ENCODE measurements at regions not wholly inside any gene's neighbourhood (a gene's known extent, or its start where the extent isn't known, plus 50 kb on each side); places are given as distances from the start of the nearest gene placed in this dataset.

DNA sequence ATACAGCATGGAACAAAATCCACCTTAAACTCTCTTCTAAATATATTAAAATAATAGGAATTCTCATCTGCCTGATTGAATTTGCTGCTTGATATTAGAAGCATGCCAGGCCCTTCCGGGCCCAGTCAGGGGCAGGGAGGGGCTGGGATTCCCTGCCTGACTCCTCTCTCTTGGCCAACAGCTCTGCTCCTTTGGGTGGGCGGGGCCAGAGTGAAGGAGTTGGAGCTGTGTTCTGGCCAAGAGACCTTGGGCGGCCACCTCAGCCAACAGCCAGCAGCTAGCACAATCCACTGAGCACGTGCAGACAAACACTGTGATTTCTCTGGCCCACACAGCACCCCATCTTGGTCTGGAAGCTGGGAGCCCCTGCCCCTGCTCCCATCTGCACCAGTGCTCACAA is 140.3 kb downstream of the PJA1 start:
- no peak for DNase-seq

DNA sequence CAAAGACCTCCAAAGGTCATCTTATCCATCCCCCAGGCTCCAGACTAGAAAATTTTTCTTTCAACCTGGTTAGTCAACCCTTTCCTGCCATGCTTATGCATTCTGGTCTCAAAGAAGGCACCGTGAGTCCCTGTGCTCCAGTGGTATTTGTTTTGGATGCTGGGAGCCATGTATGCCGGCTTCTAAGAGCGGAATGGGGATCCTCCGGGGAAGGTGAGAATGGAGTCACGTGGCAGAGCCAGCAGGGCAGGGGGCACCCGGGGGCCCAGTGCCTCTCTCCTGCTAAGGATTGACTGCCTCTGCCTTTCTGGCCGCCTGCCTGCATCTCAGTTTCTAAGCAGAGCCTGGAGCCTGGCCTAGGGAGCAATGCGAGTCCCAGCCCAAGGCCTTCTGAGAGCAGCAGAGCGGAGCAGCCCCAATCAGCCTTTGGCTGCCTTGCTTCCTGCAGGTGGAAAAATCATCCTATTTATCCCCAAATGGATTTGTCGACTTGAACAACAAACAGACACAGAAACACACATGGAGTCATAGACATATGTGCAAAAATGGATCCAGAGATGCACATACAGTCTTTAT is 141.0 kb downstream of the PJA1 start:
- DNase-seq: no peak

DNA sequence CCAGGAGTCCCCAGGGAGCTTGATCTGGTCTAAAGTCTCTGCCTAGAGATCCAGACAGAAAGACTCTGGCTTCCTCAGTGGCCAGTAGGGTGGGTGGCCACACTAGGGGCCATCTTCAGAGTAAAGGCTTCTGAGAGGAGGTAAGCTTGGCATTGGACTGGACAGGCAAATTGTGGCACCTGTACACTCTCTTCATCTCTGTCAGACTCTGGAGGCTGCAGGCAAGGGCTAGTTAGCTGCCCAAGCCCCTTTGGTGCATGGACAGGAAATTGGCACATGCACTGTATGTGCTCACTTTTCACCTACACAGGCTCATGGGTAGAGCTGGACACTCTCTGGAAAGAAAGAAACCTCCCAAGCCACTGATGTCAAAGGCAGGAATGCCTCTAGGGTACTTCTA is 142.8 kb downstream of the PJA1 start:
- DNase-seq: no peak

DNA sequence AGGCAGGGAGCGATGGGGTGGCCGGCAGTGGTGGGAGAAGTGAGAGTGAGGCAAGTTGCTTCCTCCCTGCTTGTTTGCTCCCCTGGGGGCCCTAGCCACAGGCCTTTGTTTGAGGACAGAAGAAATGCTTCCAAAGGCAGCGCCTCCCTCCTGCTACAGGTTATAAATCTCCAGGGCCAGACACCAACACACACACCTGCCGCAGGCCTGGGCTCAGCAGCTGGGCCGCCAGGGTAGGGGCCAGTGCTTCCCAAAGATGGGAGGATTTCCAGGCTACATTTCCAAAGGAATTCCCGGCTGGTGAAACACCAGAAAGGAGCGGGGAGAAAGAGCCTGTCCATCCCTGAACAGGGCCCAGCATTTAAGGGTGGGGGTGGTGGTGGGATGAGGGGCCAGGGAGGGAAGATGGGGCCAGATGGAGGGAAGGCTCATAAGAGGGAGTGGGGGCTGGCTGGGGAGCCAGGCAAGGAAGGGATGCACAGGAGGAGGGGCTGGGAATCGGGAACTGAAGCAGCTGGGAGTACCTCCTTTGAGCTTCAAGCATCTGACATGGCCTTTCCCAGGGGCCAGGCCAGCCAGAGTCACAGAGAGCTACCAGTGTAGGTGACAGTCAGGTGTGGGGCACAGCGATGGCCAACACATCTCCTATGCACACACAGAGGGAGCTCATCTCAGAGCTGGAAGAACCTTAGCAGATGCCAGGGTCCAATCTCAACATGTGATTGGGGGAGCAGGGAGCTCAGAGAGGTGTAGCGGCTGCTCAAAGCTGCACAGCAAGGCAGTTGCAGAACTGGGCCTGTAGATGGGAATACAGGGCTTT is 143.9 kb downstream of the PJA1 start:
- DNase-seq: no peak

DNA sequence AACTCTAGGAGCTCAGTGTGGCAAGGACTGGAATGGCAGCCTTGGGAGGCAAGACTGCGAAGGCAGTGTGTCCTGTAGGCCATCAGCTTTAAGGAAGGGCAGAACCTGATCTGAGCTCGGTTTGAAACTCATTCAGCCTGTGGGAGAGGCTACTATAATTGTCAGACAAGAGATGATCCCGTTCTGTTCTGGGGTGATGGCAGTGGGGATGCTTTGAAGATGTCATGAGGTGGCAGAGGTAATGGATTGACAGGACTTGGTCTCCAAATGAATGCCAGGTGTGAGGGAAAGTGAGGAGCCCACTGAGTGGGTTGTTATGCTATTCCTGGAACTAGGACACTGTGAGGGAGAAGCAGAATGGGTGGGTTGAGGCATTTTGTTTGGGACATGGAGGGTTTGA is 144.9 kb downstream of the PJA1 start:
- no peak for DNase-seq

DNA sequence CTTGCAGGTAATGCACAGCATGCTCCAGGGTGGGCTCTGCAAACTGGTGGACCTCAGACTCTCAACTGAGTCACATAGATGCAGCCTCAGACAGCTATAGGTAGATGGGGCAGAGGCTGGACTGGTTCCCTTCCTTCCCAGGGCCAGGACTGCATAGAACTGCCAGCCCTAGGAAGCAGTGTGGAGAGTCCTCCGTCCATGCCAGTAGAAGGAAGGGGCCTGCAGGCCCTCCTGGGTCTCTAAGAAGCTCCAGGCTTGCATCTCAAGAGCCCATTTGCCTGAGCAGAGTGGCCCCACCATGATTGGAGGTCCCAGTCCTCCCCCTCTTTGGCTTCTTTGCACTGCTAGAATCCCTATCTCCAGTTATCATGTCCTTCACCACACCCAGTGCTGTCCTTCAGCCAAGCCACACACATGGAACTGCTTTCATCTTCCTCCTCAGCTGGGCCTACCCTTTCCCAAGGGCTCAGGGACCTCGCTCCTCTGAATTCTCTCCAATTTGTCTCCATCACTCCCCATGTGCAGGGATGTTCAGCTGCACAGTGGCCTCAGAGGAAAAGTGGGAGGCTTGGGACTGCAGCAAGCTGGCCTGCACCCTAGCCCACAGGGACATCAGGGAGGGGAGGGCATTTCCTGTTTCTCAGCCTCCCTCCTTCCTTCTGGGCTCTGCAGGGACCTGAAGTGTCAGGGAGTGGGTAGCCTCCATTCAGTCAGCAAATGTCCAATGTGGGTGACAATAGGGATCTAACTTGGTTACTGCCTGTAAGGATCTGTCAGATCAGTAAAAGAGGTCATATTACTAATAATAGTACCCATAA is 146.0 kb downstream of the PJA1 start:
- no peak for DNase-seq

DNA sequence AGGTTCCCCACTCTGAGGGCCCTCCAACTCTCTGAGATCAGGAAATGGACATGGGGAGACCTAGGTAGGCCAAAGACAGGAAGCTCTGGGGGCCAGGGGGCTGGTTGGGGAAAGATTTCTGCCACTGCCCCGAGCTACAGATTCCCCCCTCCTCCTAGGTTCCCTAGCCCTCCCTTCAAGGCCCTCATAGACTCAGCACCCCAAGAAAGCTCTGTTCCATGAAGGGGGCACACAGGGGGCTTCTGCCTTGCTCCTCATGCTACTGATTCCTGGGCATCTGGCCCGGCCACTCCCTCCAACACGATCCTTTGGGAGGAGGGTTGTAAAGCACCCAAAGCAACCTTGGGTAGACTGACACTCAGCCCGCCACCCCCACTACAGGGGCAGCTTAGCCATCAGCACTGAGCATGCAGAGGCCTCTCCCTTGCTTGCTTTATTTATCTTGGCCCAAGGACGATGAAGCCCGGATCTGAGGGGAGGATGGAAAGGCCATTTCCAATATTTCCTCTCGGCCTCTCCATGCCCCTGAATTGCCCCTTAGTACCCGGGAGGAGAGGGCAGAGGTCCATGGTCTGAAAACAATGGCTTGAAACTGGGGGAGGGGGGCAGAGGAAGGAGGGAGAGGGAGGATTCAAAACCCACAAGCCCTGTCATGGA is 146.7 kb downstream of the PJA1 start:
- DNase-seq: no peak

DNA sequence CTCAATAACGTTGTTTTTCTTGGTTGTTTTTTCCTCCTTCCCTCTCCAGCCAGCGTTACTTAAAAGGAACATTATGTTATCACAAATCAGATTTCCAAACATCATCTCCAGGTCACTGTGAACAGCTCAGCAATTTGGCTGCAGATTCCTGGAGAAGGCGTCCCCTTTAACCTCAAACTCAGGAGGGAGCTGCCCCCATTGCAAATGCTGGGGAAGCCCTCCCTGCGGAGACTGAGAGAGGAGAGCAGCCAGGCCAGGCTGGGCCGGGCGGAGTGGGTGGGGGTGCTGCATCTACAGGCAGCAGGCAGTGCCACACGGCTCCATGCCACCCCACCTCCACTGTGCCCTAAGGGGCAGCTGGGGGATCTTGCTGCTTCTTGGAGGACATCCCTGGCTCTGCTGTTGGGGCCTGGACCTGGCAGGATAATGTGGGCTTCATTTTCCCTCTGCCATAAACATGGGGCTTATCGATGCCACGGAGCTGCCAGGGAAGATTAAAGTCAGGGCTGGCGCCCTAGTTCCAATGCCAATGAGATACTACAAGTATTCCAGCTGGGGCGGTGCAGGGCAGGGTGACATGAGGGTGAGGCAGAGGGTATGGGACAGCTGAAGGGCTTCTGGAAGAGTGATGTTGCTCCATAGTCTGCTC is 148.8 kb downstream of the PJA1 start:
- no peak for DNase-seq

DNA sequence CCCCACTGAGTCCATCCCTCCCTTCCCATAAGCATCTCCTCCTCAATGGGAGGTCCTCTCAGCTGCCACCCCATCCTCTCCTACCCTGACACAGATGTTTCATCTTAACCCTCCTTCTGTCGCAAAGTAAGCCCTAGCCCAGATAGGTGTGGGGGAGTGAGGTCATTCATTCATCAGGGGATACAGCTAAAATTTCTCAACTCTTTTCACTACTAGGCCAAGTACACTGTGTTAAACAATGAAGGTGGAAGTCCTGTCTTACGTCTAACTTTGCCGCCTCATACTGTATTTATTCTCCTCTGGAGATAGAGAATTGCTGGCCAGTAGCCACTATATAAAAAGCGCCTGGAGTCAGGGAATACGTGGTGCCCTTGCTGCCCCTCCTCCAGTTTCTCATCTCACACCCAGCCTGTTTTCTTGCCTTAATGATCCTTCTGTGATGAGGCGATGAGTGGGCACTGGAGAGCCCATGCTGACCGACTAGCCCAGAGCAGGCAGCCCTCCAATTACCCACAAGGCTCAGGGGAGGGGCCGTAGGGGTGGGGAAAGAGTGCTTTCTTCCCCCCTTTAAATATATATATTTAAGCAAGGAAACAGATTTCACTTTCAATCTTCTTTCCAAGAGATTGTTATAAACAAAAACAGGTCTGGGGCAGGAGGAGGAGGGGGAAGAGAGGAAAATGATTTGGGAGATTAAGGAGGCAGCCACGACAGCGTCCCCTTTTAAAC is 149.5 kb downstream of the PJA1 start:
- no peak for DNase-seq

DNA sequence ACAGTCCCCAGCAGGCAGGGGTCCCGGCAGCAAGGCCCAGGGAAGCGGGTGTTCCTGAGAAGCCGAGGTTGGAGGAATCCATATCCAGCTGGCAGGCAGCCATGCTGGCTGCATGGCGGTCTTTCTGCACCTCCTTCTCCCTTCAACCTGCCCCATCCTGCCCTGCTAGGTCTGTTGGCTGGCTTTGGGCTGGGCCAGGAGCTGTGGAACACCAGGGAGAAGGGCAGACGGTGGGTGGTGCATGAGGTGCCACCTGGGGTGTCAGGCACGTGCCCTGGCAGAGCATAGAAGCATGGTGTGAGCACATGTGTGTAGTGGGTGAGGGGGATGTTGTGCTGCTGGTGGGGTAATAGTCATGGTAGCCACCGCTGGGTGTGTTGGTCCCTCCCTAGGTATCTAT is 150.1 kb downstream of the PJA1 start:
- DNase-seq: no peak

DNA sequence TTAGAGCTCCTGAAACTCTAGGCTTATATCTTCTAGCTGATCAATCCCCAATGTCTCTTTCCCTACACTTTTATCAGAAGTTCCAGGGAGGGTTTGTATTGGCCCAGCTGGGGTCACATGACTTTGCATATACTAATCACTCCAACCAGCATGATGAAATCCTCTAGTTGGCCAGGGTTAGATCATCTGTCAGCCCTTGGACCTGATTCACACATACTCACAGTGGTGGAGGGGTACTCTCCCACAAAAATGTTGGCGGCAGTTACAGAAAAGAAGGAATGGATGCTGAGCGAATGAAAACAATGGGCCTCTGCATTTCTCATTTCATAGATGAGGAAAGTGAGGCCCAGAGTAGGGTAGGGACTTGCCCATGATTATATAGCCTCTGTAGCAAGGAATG is 151.1 kb downstream of the PJA1 start:
- no peak for DNase-seq

DNA sequence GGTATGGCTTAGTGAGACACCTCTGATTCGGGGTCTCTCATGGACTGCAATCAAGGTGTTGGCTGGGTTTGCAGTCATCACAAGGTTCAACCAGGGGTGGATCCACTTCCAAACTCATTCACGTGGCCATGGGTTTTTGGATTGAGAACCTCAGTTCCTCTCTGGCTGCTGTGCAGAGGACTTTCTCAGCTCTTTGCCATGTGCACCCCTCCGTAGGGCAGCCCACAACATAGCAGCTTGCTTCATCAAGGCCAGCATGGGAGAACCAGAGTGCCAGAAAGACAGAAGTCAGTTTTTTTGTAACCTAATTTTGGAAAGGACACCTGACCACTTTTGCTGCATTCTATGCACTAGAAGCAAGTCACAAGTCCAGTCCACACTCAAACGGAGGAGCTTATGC is 154.9 kb downstream of the PJA1 start:
- DNase-seq: no peak

DNA sequence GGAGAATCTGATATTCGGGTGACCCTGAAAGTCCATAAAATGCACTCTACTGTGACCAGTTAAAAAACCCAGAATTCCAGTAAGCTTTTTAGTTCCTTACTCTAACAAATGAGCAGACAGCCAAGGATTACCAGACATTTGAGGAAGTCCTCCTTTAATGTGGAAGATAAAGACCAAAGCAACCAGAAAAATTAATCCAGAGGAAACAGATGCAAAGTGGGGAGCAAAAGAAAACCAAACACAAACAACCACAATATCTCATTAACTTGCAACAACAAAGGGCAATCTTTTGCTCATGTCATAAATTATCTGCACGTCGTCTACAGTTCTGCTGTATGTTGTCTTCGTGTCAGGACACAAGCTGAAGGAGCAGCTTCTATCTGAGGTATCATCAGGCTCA is 164.4 kb downstream of the PJA1 start:
- no peak for DNase-seq

DNA sequence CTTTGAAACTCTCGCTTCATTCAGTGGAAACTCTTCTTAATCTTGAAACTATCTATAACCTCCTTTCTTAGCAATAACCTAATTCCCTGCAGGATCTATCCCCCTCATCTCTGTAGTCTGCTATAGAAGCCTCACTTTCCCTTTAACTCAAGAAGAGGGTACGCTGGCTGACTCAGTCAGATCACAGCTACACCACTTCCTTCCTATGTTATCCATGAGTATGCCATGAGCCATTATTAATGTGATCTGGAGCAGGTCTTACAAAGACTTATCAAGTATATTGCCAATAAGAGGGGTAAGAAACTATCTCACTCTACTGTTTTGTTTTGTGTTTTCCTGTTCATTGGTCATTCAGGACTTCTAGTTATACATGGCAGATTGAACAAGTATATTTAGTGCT is 165.3 kb downstream of the PJA1 start:
- DNase-seq: no peak

DNA sequence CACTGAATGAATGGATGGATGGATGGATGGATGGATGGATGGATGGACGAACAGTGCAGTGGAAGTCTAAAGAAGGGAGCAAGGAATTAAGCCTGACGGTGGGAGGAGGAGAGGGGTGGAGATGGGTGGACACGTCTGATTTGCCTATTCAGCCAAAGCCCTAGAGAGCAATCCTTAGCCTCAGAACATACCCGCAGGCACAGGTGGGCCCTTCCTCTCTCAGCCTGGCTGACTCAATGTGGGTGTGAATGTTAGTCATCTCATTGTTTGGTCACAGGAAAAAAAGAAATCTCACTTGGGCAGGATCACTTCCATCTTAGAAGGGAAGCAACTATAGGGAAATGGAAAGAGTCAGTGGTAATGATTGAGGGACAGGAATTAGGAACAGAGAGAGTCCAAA is 165.9 kb downstream of the PJA1 start:
- no peak for DNase-seq

DNA sequence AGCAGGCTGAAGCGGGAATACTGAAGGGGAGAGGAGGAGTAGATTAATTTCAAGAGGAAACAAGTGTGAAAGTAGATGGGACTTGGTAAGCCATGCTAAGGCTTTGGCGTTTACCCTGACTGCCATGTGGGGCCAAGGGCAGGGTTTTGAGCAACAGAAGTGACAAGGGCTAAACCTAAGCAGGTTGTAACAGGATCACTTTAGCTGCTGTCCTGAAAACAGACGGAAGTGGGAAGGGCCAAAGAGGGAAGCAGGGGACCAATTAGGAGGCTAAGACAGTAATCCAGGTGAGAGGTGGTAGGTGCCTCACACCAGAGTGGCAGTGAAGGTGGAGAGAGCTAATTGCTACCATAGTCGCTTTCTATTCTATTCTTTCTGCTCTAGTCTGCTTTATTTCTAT is 166.5 kb downstream of the PJA1 start:
- DNase-seq: no peak

DNA sequence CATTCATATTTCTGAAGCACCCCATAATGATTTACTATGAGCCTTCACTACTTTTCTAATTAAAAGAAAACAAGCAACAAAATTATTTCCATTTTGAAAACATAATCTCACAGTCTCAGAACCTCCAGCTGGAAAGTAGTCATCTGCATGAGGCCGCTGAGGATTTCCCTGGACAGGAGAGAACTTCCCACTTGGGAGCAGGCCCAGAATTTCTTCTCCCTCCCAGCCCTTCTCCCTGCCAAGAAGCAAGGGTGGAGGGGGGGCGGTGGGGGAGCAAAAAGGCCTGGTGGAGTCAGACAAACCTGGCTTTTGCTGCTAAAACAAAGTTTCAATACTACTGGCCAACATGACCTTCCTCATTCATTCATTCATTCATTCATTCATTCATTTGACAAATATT is 167.3 kb downstream of the PJA1 start:
- no peak for DNase-seq

DNA sequence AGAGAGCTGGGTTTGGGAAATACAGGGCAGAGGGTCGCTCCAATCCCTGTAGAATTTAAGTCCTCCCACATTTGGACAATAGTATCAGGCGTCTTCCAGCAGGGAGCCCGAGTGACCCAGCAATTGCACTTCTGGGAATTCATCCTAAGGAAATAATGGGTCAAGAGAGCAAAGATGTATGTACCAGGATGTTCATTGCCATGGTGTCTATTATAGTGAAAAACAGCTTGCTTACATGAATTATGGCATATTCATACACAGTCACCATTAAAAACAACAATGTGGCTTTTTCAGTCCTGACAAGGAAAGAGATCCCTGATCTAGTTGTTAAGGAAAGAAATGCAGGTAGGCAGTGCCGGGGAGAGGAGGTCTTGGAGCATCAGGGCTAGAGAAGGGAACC is 167.7 kb downstream of the PJA1 start:
- no peak for DNase-seq

DNA sequence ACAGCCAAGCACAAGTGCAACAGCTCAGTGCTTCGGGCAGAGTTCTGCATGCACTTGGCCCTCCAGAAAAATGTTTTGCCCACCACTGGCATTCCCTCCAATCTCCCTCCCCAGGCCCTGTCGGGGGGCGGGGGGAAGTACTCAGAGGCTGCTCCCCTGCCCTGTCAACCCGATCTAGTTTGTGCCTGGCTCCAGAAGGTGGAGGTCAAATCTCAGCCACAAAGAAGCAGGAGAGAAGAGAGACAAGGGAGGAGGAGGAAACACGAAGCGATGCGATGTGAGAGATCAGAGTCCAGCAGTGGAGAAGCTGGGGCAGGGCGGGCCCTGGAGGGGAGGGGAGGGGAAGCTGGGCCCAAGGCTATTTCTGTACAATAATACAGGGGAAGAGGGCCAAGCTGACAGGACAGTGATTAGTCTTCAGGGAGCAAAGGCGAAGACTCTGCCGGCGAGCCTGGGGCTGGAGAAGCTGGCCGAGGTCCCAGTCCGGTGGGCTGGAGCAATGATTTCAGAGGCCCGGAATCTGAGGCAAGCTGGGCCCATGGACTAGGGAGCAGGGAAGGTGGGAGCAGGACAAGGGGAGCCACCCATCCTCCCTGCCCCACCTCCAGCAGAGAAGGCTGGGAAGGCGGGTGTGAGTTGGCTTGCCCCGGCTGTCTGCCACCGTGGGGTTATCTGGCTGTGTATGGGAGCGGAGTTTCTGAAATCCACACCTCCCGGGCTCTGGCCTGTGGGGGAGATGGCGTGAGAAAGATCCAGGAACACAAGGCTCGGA is 167.1 kb downstream of the EFNB1 start:
- DNase-seq: no peak

DNA sequence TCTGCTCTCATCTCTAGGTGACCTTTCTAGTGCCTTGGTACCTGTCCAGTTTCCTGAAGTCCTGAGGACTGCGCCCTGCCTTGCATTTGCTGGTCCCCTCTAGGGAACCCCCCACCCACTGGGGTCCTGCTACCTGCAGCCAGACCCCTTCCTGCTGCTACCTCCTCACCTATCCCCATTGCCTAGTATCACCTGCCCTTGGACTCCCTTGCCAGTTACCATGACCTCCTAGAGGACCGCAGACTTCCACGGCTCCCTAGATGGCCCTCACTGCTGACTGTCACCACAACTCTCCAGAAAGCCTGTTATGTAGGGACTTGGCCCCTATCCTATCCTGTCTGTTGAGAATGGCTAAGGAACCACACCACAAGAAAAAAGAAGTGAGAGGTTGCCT is 166.6 kb downstream of the EFNB1 start:
- DNase-seq: no peak

DNA sequence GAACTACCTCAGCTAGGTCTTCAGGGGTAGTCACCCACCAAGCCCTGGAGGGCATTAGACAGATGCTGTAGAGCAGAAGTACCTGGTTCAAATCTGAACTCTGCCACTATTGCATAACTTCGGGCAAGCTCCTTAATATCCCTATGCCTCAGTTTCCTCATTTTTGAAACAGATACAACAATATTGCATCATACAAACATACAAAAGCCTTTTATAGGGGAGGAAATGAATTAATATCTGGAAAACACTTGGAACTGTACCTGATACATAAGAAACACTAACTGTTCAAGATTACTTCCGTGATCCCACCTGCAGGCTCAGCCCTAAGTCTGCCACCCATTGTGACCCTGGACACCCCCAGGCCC is 166.1 kb downstream of the EFNB1 start:
- DNase-seq: no peak
